HepG2 (cell line): ENCODE measurements at regions not wholly inside any gene's neighbourhood (a gene's known extent, or its start where the extent isn't known, plus 50 kb on each side); places are given as distances from the start of the nearest gene placed in this dataset.

ENCODE experiments used
- ATAC-seq: fragments of 200-7000 bp; cut with Tn5 transposase; 3 replicates; pipeline ENCODE4 v1.9.1; 2020; ENCODE audit warnings: mild to moderate bottlenecking, moderate library complexity
- BruUV-seq: library from RNA; stranded (reverse); fragments of 400-500 nt; replicated peaks from 2 replicates; lab custom pipeline; 2021; lab: Mats Ljungman, UMichigan
- CTCF ChIA-PET: fragments of 300-600 bp; formaldehyde crosslinking; extraction: SDS; loops from one replicate; lab custom pipeline; 2021; ENCODE audit warnings: low total read pairs, inconsistent platforms, low intra/inter-chr PET ratio; lab: Yijun Ruan, JAX
- POLR2A ChIA-PET: fragments of 350-600 bp; sonication (Branson Sonifier 250); formaldehyde crosslinking; loops from one replicate; lab custom pipeline; 2020; ENCODE audit warnings: antibody characterized with exemption, inconsistent platforms; lab: Yijun Ruan, JAX
- DNase-seq: peaks from one replicate; pipeline ENCODE4 v3.0.0-alpha.2; 2015; ENCODE audit warnings: low spot score
- FAIRE-seq: peaks from 3 replicates; lab custom pipeline; 2011; peaks lifted over from hg19 to GRCh38; lab: Jason Lieb, UNC
- H2AFZ ChIP-seq: one replicate; pipeline ENCODE4 v1.6.1; 2011; ENCODE audit warnings: low read length, inconsistent platforms
- H3K27ac ChIP-seq: fragments of 300-600 bp; 3 replicates; pipeline ENCODE4 v1.8.0; 2011; ENCODE audit warnings: mixed run types, mild to moderate bottlenecking, mixed read lengths, low read length, inconsistent platforms; ENCODE audit not compliant: insufficient read depth; ENCODE audit errors: extremely low read length
- H3K27me3 ChIP-seq, 2 experiments: fragments of 200-600 bp in 1 of 2; 2 replicates in 1 of 2; 3 replicates in 1 of 2; pipeline versions ENCODE4 v1.6.0 to v1.8.0; 2011; ENCODE audit warnings: low read length in 2 of 2, mild to moderate bottlenecking in 2 of 2, moderate library complexity in 2 of 2, inconsistent platforms in 1 of 2; ENCODE audit not compliant: insufficient read depth in 2 of 2, control insufficient read depth in 1 of 2
- H3K36me3 ChIP-seq, 2 experiments: fragments of 200-600 bp in 1 of 2; replicated peaks in 1 of 2; 2 replicates in 1 of 2; 3 replicates in 1 of 2; pipeline versions ENCODE4 v1.5.1 to v1.8.0; 2011; ENCODE audit warnings: low read length in 2 of 2, inconsistent platforms in 1 of 2; ENCODE audit not compliant: insufficient read depth in 2 of 2, control insufficient read depth in 1 of 2
- H3K4me1 ChIP-seq: 2 replicates; pipeline ENCODE4 v1.5.1; 2012; ENCODE audit warnings: low read length, inconsistent platforms; ENCODE audit not compliant: insufficient read depth
- H3K4me2 ChIP-seq: 2 replicates; pipeline ENCODE4 v1.6.0; 2011; ENCODE audit warnings: low read depth, low read length, inconsistent platforms
- H3K4me3 ChIP-seq, 3 experiments: fragments of 200-600 bp in 1 of 3; sonication (generic), shearing (Covaris generic) in 1 of 3; replicated peaks in 1 of 3; 2 replicates each; pipeline ENCODE4 v1.5.1; 2011 to 2016; ENCODE audit warnings: low read length in 3 of 3, inconsistent platforms in 2 of 3, low read depth in 2 of 3, mild to moderate bottlenecking in 2 of 3, control low read depth in 1 of 3, mixed read lengths in 1 of 3; ENCODE audit not compliant: insufficient read depth in 1 of 3
- H3K79me2 ChIP-seq: one replicate; pipeline ENCODE4 v1.6.1; 2011; ENCODE audit warnings: low read length, inconsistent platforms; ENCODE audit not compliant: insufficient read depth
- H3K9ac ChIP-seq: 2 replicates; pipeline ENCODE4 v1.6.0; 2011; ENCODE audit warnings: mild to moderate bottlenecking, low read depth, low read length, inconsistent platforms; ENCODE audit not compliant: insufficient read depth
- H3K9me3 ChIP-seq: 2 replicates; pipeline ENCODE4 v1.5.1; 2012; ENCODE audit warnings: mild to moderate bottlenecking, low read length
- H4K20me1 ChIP-seq: 2 replicates; pipeline ENCODE4 v1.6.0; 2011; ENCODE audit warnings: inconsistent platforms, mild to moderate bottlenecking, low read length, moderate library complexity; ENCODE audit not compliant: insufficient read depth
- IRF2 ChIP-seq: IDR thresholded peaks from 2 replicates; pipeline ENCODE4 v1.6.1; 2018; ENCODE audit warnings: missing genetic modification reagents, missing compliant biosample characterization
- KLF15 ChIP-seq: sonication (generic); formaldehyde crosslinking; IDR thresholded peaks from 2 replicates; pipeline ENCODE4 v1.8.1; 2023; ENCODE audit warnings: borderline replicate concordance, mild to moderate bottlenecking, inconsistent platforms, missing genetic modification reagents, mixed read lengths
- KLF16 ChIP-seq, 2 experiments: sonication (generic) in 1 of 2; formaldehyde crosslinking in 1 of 2; IDR thresholded peaks; 2 replicates each; pipeline versions ENCODE4 v1.6.1 to v1.8.0; 2016 to 2023; ENCODE audit warnings: missing genetic modification reagents in 2 of 2, missing compliant biosample characterization in 1 of 2
- ZFP1 ChIP-seq: IDR thresholded peaks from 2 replicates; pipeline ENCODE4 v1.6.1; 2016
- ZNF33A ChIP-seq: sonication (generic); formaldehyde crosslinking; IDR thresholded peaks from 2 replicates; pipeline ENCODE4 v1.5.1; 2020; ENCODE audit warnings: missing genetic modification reagents, mild to moderate bottlenecking, moderate library complexity, borderline replicate concordance
- ZNF460 ChIP-seq: sonication (generic); formaldehyde crosslinking; IDR thresholded peaks from 2 replicates; pipeline ENCODE4 v1.5.1; 2020; ENCODE audit warnings: missing genetic modification reagents, mild to moderate bottlenecking, borderline replicate concordance
- ZNF605 ChIP-seq: sonication (generic); formaldehyde crosslinking; IDR thresholded peaks from 2 replicates; pipeline ENCODE4 v1.8.0; 2022; ENCODE audit warnings: mild to moderate bottlenecking, missing genetic modification reagents
- ZSCAN9 ChIP-seq: IDR thresholded peaks from 2 replicates; pipeline ENCODE4 v1.6.1; 2016; ENCODE audit warnings: borderline replicate concordance
- WGBS: methylation state at CpG from one replicate; pipeline ENCODE4 v1.1.6; 2017; ENCODE audit warnings: low lambda C conversion rate; 5-methylcytosine and 5-hydroxymethylcytosine counted together
- in situ Hi-C: cut with HindIII; loops from 2 replicates; pipeline ENCODE4 v1.10.0; 2017; ENCODE audit warnings: low pct_unique_long_range_greater_than_20kb; ENCODE audit not compliant: extremely low pct_ligation_motif_present
- intact Hi-C: fragments of 100-400 bp; cut with micrococcal nuclease; formaldehyde crosslinking; loops from one replicate; pipeline ENCODE4 v1.10.0; 2022; ENCODE audit not compliant: unreplicated experiment
- TF ChIP-seq, protein P1 (sequence below): sonication (generic); formaldehyde crosslinking; IDR thresholded peaks from 2 replicates; pipeline ENCODE4 v1.8.0; 2022; ENCODE audit warnings: mild to moderate bottlenecking, missing genetic modification reagents
- TF ChIP-seq, protein P2 (sequence below): sonication (generic); formaldehyde crosslinking; IDR thresholded peaks from 2 replicates; pipeline ENCODE4 v1.4.0; 2020; ENCODE audit warnings: mild to moderate bottlenecking, missing genetic modification reagents

DNA sequence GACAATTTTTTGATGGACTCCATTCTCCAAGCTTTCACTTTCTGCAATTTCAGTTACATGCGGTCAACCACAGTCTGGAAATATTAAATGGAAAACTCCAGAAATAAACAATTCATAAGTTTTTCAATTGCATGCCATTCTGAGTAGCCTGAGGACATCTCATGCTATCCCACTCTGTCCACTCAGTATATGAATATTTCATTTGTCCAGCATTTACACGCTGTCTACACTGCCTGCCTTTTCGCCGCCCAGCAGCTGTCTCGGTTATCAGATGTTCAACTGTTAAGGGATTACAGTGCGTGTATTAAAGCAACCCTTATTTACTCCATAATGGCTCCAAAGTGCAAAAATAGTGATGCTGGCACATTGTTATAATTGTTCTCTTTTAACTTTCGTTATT lies 116.3 kb downstream of the ADSS2 start (continued):
- TF ChIP-seq ZNF605 (no peak), KLF15 (no peak), ZSCAN9 (no peak)
- TF ChIP-seq, protein P1, sequence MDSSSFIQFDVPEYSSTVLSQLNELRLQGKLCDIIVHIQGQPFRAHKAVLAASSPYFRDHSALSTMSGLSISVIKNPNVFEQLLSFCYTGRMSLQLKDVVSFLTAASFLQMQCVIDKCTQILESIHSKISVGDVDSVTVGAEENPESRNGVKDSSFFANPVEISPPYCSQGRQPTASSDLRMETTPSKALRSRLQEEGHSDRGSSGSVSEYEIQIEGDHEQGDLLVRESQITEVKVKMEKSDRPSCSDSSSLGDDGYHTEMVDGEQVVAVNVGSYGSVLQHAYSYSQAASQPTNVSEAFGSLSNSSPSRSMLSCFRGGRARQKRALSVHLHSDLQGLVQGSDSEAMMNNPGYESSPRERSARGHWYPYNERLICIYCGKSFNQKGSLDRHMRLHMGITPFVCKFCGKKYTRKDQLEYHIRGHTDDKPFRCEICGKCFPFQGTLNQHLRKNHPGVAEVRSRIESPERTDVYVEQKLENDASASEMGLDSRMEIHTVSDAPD (CRISPR knock-in tag), result no peak

DNA sequence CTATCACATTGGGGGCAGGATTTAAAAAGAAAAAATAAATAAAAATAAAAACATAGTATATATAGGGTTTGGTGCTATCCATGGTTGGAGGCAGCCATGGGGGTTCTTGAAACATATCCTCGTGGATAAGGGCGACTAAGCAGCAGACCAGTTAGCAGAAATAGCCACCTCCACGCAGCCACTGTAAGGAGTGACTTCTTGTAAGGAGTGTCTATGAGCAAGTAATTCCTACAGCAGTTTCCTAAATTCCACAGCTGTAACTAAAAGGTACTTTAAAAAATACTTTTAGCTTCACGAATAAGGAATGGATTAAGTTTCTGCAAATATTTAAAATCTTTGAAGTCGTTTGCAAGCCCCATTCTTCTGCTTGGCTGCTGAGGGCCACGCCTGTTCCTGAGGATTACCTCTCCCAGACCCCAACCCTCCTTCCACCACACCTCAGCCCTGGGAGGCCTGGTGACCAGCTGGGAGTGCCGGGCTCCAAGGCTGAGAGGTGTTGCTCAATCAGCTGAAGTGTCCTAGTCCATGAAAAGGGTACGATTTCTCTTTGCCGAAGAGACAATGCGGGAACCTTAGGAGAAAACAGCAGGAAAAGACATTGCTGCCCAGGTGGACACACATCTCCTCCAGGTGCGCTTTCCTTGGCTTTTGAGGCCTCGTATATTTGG lies 115.3 kb downstream of the ADSS2 start:
- FAIRE-seq, result no peak
- Histone ChIP-seq H3K27me3 (peaks cover 2 to 16% of the 10 kb centered on the region in 2 experiments; a peak in 3 of 5 replicates), H3K9me3 (no peaks in the 10 kb centered on the region), H3K27ac (no peak overlapping the region), H3K4me2 (no peak overlapping the region), H3K9ac (no peak overlapping the region), H4K20me1 (no peaks in the 10 kb centered on the region), H3K4me1 (peaks cover 5% of the 10 kb centered on the region), H3K36me3 (no peaks in the 10 kb centered on the region), H3K79me2 (no peaks in the 10 kb centered on the region), H3K4me3 (no peak overlapping the region), H2AFZ (no peak overlapping the region)
- intact Hi-C loops (no loop called here), in situ Hi-C loops (no loop called here)
- ATAC-seq, result no peak
- no peak for TF ChIP-seq ZNF33A (CRISPR knock-in tag)
- TF ChIP-seq, protein P2, sequence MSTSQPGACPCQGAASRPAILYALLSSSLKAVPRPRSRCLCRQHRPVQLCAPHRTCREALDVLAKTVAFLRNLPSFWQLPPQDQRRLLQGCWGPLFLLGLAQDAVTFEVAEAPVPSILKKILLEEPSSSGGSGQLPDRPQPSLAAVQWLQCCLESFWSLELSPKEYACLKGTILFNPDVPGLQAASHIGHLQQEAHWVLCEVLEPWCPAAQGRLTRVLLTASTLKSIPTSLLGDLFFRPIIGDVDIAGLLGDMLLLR (CRISPR knock-in tag), result no peak
- TF ChIP-seq KLF16 (CRISPR knock-in tag; IDR thresholded peaks at IDR 0.05), result no peak
- TF ChIP-seq ZNF460 (CRISPR knock-in tag), result no peak
- TF ChIP-seq IRF2 (CRISPR knock-in tag), result no peak
- no peak for TF ChIP-seq ZFP1 (CRISPR knock-in tag)
- POLR2A ChIA-PET, result no interaction called here
- DNase-seq, result no peak
- BruUV-seq, result no TSS peak
- WGBS, result 56% methylated on average over 12 of the region's 12 CpGs
- CTCF ChIA-PET, result no interaction called here
